SJSA1 (cell line): ENCODE measurements at regions not wholly inside any gene's neighbourhood (a gene's known extent, or its start where the extent isn't known, plus 50 kb on each side); places are given as distances from the start of the nearest gene placed in this dataset.

Experiments
- DNase-seq, 2 experiments: peaks; one replicate each; pipeline ENCODE4 v3.0.0-alpha.2; 2015 to 2020; ENCODE audit warnings: low spot score in 2 of 2, low read depth in 1 of 2
- H3K27ac ChIP-seq: fragments of 250-450 bp; sonication (Bioruptor Pico); 2 replicates; pipeline ENCODE4 v1.5.1; 2020; ENCODE audit warnings: mild to moderate bottlenecking, moderate library complexity
- H3K27me3 ChIP-seq: fragments of 250-450 bp; sonication (Bioruptor Pico); replicated peaks from 2 replicates; pipeline ENCODE4 v1.5.1; 2020; ENCODE audit warnings: mild to moderate bottlenecking, moderate library complexity
- H3K36me3 ChIP-seq: fragments of 250-450 bp; sonication (Bioruptor Pico); 2 replicates; pipeline ENCODE4 v1.5.1; 2020; ENCODE audit warnings: mild to moderate bottlenecking
- H3K4me1 ChIP-seq: fragments of 250-450 bp; sonication (Bioruptor Pico); replicated peaks from 2 replicates; pipeline ENCODE4 v1.6.1; 2021; ENCODE audit warnings: mild to moderate bottlenecking
- H3K4me3 ChIP-seq: fragments of 250-450 bp; sonication (Bioruptor Pico); 2 replicates; pipeline ENCODE4 v1.5.1; 2020; ENCODE audit warnings: mild to moderate bottlenecking
- H3K9me3 ChIP-seq: fragments of 250-450 bp; sonication (Bioruptor Pico); replicated peaks from 2 replicates; pipeline ENCODE4 v1.5.1; 2020; ENCODE audit warnings: mild to moderate bottlenecking

DNA sequence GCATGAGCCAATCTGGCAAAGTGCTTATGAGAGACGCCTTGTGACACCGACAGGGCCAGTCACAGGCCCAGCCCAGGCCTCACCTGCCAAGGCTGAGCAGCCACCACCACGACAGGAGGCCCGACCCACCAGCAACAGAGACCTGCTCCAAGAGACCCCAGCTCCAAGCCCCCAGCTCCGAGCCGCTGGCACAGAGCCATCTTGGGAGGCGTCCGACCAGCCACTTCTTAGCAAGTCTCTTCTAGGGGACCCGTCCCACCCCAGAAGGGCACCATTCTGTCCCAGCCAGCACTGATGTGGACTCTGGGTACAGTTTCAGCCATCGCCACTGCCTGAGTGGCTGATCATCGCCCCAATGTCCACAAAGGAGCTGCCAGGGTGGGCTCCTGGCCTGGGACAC is 290.7 kb upstream of the SALL3 start:
- Histone ChIP-seq H3K27ac (no peak overlapping the region), H3K9me3 (peaks cover 9% of the 10 kb centered on the region; the same call in 1 of the 2 replicates), H3K4me1 (no peaks in the 10 kb centered on the region), H3K27me3 (no peaks in the 10 kb centered on the region), H3K36me3 (no peaks in the 10 kb centered on the region), H3K4me3 (no peak overlapping the region)
- DNase-seq = no peak

DNA sequence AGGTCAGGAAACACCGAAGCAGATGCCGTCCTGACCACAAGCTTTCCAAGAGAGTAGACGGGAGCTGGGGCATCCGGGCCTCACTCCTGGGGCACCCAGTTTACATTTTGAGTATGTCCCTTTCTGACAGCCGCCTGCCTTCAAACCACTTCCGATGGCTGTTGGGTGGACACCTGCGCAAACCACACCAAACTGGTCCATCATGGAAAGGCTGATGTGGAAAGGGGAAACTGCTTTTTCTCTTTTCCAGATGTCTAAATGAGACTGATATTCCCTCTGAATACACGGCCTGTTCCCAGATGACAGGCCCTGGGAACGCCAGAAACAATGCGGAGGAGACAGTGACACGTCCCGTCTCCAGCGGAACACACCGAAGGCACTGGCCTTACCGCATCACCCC is 290.0 kb upstream of the SALL3 start:
- Histone ChIP-seq H3K4me1 (no peaks in the 10 kb centered on the region), H3K9me3 (peaks cover 9% of the 10 kb centered on the region; the same call in 1 of the 2 replicates), H3K36me3 (no peaks in the 10 kb centered on the region), H3K4me3 (no peak overlapping the region), H3K27me3 (no peaks in the 10 kb centered on the region), H3K27ac (no peak overlapping the region)
- DNase-seq = no peak

DNA sequence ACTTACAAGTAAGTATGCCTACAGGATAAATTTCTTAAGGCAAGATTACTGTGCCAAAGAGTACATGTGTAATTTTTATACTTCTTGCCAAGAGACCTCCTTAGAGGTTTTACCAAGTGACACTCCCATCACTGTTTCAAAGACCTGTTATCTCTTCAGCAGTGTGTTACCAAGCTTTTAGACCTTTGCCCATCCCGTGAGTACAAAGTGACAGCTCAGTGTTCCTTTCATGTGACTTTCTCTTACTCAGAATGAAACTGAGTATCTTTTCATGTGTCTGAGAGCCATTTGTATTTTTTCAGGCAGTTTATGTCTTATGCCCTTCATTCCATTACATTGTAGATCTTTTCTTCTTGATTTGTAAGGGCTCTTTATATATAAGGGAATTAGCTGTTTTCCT is 287.5 kb upstream of the SALL3 start:
- no peak overlapping the region for H3K27ac ChIP-seq
- H3K27me3 ChIP-seq = no peaks in the 10 kb centered on the region
- no peak overlapping the region for H3K4me3 ChIP-seq
- no peaks in the 10 kb centered on the region for H3K4me1 ChIP-seq
- peaks cover 12% of the 10 kb centered on the region; the same call in 1 of the 2 replicates for H3K9me3 ChIP-seq
- H3K36me3 ChIP-seq = no peaks in the 10 kb centered on the region
- no peak for DNase-seq

DNA sequence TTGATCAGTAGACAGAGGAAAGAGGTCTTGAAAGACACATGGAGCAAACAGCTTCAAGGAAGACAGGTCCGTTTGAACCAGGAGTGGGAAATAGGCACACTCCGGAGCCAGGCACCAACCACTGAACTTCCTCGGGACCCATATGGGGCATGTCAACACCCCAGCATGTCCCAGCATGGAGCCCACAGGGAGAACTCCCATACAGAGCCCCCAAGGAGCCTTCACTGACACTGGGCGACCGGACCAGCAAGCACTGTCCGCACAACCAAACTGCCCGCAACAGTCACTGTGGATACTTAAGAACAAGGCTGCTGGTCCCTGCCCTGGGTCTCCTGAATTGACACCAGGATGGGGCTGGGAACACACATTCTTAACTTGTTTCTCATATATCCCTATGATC is 286.2 kb upstream of the SALL3 start:
- no peaks in the 10 kb centered on the region for H3K4me1 ChIP-seq
- H3K4me3 ChIP-seq = no peak overlapping the region
- no peak for DNase-seq
- H3K27ac ChIP-seq = no peak overlapping the region
- no peaks in the 10 kb centered on the region for H3K27me3 ChIP-seq
- H3K36me3 ChIP-seq = no peaks in the 10 kb centered on the region
- H3K9me3 ChIP-seq = peaks cover 9% of the 10 kb centered on the region; the same call in 1 of the 2 replicates

DNA sequence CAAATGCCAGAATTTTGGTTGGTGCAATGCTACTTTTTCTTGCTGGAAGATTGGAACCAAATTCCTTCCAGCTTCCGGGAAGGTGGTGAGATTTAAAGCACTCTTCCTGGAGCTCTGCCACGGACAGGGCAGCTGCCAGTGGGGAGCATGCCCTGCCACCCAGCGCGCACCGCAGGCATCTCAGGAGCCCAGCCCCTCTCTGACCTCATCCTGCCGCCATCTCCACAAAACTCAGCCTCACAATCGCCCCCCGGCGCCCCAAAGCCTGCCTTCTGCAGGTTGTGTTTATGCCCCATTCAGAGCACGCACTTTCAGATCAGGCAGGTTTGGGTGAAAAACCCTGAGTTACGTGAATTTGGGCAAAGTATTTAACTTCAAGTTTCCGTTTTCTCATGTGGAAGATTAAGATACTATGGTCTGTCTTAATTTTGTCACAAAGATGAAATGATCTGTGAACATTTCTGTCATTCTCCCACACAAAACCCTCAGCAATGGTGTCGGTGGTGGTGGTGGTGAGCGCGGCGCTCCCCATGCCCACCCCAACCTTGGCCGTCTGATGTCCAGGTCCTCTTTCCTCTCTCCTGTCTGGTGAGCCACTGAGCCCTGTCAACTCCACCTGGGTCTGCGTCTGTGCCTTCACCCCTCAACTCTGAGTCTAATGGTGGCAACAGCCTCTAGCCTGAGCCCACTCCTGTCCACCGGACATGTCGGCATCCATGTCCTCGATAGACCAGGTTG is 282.8 kb upstream of the SALL3 start:
- no peaks in the 10 kb centered on the region for H3K4me1 ChIP-seq
- peaks cover 3% of the 10 kb centered on the region; the same call in 1 of the 2 replicates for H3K9me3 ChIP-seq
- no peak overlapping the region for H3K27ac ChIP-seq
- no peak overlapping the region for H3K4me3 ChIP-seq
- no peak for DNase-seq
- H3K27me3 ChIP-seq = no peaks in the 10 kb centered on the region
- H3K36me3 ChIP-seq = no peaks in the 10 kb centered on the region

DNA sequence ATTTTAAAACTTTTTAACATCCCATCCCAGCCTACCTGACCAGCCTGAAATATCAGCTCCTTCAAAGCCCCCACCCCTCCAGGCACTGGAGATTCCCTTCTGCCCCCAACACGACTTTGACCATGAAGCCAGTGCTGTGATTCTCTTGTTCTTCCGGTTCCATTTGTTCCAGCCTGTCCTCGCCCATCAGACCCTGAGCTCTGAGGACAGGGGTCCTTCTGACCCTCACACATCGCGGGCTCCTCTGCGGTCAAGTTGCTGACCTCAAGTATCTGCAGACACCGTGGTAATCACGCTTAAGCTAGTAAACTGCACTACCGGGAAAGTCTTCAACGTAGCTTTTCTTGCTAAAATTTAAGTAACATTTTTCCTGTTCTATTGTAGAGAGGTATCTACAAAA is 282.2 kb upstream of the SALL3 start:
- Histone ChIP-seq H3K27ac (no peak overlapping the region), H3K36me3 (no peaks in the 10 kb centered on the region), H3K4me1 (no peaks in the 10 kb centered on the region), H3K9me3 (peaks cover 3% of the 10 kb centered on the region; the same call in 1 of the 2 replicates), H3K4me3 (no peak overlapping the region), H3K27me3 (no peaks in the 10 kb centered on the region)
- DNase-seq = no peak

DNA sequence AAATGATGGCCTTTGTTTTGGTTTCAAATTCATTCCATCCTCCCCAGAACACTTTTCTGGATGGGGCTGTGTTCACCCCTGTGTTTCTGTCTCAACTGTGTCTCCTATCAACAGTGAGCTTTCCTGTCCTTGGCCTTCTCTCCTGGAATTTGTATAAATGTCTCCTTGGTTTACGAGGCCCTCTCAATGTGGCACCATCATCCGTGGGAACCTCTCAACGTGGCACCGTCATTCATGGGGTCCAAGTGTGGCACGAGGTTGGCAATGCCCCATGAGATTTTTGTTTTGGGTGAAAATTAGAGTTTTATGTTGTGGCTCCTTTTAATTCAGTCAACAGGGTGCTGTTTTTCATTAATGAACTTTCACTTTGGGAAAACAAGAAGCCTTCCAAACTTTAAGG is 280.7 kb upstream of the SALL3 start:
- no peaks in the 10 kb centered on the region for H3K27me3 ChIP-seq
- no peak overlapping the region for H3K4me3 ChIP-seq
- no peak for DNase-seq
- H3K36me3 ChIP-seq = no peaks in the 10 kb centered on the region
- peaks cover 3% of the 10 kb centered on the region; the same call in 1 of the 2 replicates for H3K9me3 ChIP-seq
- no peaks in the 10 kb centered on the region for H3K4me1 ChIP-seq
- no peak overlapping the region for H3K27ac ChIP-seq

DNA sequence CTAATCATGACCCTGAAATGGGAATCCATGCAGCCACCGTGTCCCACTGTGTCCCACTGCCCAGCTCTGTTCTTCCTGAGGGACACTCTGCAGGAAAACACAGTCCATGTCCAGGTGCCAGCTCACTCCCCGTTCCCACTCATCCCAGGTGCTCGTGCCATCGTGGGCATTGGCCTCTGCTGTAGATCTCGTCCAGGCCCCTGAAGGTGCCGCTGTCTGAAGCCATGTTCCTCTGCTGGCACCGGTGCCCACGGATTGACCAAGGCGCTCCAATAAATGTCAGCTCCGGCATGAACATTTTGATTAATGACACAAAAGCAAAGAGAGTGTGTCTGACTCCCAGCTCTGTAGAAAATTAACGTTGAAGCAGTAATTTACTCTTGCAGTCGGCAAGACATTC is 280.1 kb upstream of the SALL3 start:
- Histone ChIP-seq H3K27ac (no peak overlapping the region), H3K9me3 (peaks cover 3% of the 10 kb centered on the region; the same call in 1 of the 2 replicates), H3K4me3 (no peak overlapping the region), H3K36me3 (no peaks in the 10 kb centered on the region), H3K4me1 (no peaks in the 10 kb centered on the region), H3K27me3 (no peaks in the 10 kb centered on the region)
- DNase-seq = no peak

DNA sequence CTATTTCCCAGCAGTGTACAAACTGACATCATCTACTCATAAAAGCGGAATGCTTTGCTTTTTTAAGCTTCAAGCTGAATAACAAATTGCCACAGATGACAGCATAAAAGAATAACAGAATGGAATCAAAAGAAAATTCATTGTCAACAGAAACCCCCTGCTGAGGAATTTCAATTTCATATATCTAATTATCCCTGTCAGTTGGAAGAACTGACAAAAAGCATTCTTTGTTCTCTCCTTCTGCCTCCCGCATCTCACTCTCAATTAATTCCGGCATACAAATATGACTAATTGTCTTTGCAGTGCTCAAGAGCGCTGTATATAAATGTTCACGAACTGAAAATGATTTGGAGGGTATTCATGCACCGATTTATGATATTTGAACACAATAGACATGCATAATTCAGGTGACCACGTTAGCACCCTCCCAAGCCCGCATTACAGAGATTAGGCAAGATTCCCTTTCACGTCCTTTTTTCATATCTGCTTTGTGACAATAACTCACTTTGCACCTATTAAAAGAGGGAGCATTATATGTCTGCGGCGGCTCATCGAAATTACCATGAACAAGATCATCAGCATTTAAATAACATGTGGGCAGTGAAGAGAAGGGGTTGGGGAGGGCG is 277.7 kb upstream of the SALL3 start:
- H3K4me1 ChIP-seq = no peaks in the 10 kb centered on the region
- no peak overlapping the region for H3K4me3 ChIP-seq
- H3K9me3 ChIP-seq = peaks cover 2% of the 10 kb centered on the region; the same call in 1 of the 2 replicates
- no peaks in the 10 kb centered on the region for H3K36me3 ChIP-seq
- no peak overlapping the region for H3K27ac ChIP-seq
- DNase-seq = no peak
- no peaks in the 10 kb centered on the region for H3K27me3 ChIP-seq

DNA sequence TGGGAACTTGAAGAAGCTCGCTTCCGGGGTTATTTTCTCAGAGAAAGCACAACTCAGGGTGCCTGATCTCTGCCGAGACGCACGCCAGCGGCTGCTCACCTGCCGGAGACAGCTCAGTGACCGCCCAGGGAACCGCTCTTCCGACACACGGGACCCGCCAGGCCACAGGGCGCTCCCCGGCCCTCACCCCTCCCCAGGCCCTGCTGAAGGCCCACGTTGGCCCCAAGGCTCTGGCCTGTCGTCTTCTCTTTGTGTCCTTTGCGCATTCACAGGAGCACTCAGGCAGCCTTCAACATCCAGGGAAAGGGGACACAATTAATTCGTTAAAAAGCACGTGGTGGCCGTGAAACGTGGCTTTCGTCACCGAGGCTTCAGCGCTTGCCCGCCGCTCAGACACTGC is 276.3 kb upstream of the SALL3 start:
- H3K27me3 ChIP-seq = no peaks in the 10 kb centered on the region
- no peak overlapping the region for H3K27ac ChIP-seq
- DNase-seq = no peak
- H3K9me3 ChIP-seq = peaks cover 2% of the 10 kb centered on the region
- no peaks in the 10 kb centered on the region for H3K4me1 ChIP-seq
- H3K36me3 ChIP-seq = no peaks in the 10 kb centered on the region
- no peak overlapping the region for H3K4me3 ChIP-seq

DNA sequence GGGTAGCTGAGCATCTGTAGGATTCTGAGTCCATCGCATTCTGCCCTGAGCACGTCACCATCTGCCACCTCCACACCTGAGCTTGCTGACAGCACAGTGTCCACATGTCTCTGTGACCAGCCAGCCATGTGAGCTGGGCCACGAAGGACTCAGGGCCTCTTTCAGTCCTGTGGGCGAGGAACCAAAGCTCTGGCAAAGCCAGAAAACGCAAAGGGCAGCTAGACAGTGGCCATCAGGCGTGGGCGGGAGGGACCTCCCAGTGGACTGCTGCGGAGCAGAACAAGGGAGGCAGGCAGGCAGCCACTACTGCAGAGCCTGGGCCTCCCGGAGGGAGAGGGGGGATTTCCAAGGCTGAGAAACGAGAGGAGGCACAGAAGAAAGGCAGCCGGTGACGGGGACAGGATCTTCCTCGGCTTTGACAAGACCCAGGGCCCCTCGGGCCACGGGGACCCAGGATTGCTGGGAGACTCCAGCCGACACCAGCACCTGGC is 274.6 kb upstream of the SALL3 start:
- Histone ChIP-seq H3K9me3 (peaks cover 2% of the 10 kb centered on the region), H3K36me3 (no peaks in the 10 kb centered on the region), H3K27me3 (no peaks in the 10 kb centered on the region), H3K27ac (no peak overlapping the region), H3K4me1 (no peaks in the 10 kb centered on the region), H3K4me3 (no peak overlapping the region)
- DNase-seq = no peak

DNA sequence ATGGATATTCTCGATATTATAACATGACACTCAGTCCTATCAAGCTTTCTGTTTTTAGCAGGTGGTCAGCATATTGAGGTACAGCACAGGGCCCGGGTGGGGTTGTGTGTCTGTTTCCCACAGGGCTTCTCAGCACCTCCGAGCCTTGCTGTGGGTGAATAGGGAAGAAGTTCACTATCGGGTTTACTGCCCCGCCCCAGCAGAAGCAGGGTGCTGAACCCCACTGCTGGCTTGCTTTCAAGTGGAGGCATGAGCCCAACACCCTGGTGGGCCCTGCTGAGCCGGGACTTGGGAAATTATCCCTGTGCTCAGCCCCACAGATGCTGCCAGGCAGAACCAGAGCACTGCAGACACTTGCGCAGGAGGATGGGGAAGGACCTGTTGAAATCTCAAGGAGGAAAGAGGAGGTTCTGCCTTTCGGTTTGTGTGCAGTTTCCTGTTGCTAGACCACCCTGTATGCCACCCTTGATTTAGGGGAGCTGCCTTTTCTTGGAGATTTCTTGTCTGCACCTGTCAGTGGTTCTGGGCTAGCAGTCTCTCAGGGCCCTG is 270.3 kb upstream of the SALL3 start:
- peaks cover 2% of the 10 kb centered on the region; the same call in 1 of the 2 replicates for H3K9me3 ChIP-seq
- DNase-seq = no peak
- no peaks in the 10 kb centered on the region for H3K4me1 ChIP-seq

DNA sequence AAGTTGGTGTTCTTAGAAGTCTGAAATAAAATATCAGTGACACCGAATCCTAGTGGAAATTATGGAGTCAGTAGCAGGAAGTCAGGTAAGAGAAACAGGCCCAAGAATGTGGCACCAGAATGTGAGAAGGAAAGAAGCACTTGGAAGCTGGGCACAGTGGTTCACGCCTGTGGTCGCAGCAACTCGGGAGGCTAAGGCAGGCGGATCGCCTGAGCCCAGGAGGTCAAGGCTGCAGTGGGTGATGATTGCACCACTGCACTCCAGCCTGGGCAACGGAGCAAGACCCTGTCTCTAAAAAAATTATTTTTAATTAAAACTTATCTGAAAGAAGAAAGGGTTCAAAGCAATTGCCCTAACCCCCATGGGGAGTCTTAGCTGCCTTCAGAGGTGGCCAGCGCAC is 268.3 kb upstream of the SALL3 start:
- no peak for DNase-seq
- H3K27ac ChIP-seq = no peak overlapping the region
- no peaks in the 10 kb centered on the region; the same call in 1 of the 2 replicates for H3K9me3 ChIP-seq
- H3K4me1 ChIP-seq = no peaks in the 10 kb centered on the region
- H3K4me3 ChIP-seq = no peak overlapping the region
- no peaks in the 10 kb centered on the region for H3K36me3 ChIP-seq
- H3K27me3 ChIP-seq = no peaks in the 10 kb centered on the region

More for the DNA sequence above, 270.3 kb upstream of the SALL3 start:
- no peak overlapping the region for H3K27ac ChIP-seq
- no peaks in the 10 kb centered on the region for H3K27me3 ChIP-seq
- no peaks in the 10 kb centered on the region for H3K36me3 ChIP-seq
- H3K4me3 ChIP-seq = no peak overlapping the region

DNA sequence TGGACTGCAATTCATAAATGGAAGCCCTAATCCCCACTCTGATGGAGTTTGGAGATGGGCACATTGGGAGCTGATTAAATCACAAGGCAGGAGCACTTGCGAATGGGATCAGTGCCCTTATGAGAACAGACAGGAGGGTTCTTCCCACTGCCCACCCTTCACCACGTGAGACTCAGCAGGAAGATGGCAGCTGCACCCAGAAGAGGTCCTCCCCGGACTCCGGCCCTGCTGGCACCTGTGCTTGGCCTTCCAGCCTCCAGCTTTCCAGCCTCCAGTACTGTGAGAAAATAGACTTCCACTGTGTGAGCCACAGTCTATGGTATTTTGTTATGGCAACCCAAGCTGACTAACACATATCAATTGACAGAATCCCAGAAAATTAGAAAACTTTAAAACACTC is 267.6 kb upstream of the SALL3 start:
- DNase-seq = no peak

More for the DNA sequence above, 267.6 kb upstream of the SALL3 start:
- no peaks in the 10 kb centered on the region; the same call in 1 of the 2 replicates for H3K9me3 ChIP-seq
- H3K36me3 ChIP-seq = no peaks in the 10 kb centered on the region
- no peaks in the 10 kb centered on the region for H3K4me1 ChIP-seq
- H3K4me3 ChIP-seq = no peak overlapping the region
- no peak overlapping the region for H3K27ac ChIP-seq
- no peaks in the 10 kb centered on the region for H3K27me3 ChIP-seq
